SK-N-SH (cell line): ENCODE measurements at regions not wholly inside any gene's neighbourhood (a gene's known extent, or its start where the extent isn't known, plus 50 kb on each side); places are given as distances from the start of the nearest gene placed in this dataset.

ENCODE experiments used
- CTCF ChIP-seq: fragments of 200-600 bp; sonication (generic); IDR thresholded peaks from 2 replicates; pipeline ENCODE4 v1.6.1; 2017; ENCODE audit warnings: antibody characterized with exemption, mild to moderate bottlenecking, moderate library complexity
- MEF2A ChIP-seq: IDR thresholded peaks from 2 replicates; pipeline ENCODE4 v1.4.0; 2012; ENCODE audit warnings: low read depth, borderline replicate concordance
- RAD21 ChIP-seq: IDR thresholded peaks from 2 replicates; pipeline ENCODE4 v1.6.1; 2012; ENCODE audit warnings: mild to moderate bottlenecking, low read length
- RFX5 ChIP-seq: IDR thresholded peaks from 2 replicates; pipeline ENCODE4 v1.6.1; 2012; ENCODE audit warnings: mild to moderate bottlenecking, improper control_type of control experiment, low read length
- SMC3 ChIP-seq: IDR thresholded peaks from 2 replicates; pipeline ENCODE4 v1.6.1; 2012; ENCODE audit warnings: low read depth, low read length, improper control_type of control experiment
- TAF1 ChIP-seq: IDR thresholded peaks from 2 replicates; pipeline ENCODE4 v1.6.1; 2012; ENCODE audit warnings: low read depth, mild to moderate bottlenecking, low read length, moderate library complexity, borderline replicate concordance
- TF ChIP-seq, protein P1 (sequence below): IDR thresholded peaks from 2 replicates; pipeline ENCODE4 v1.4.0; 2012; ENCODE audit warnings: low read depth

GRCh38 chr1:191564275-191564674, 594.0 kb upstream of the RGS18 start:
- TF ChIP-seq CTCF (no peak), TAF1 (no peak), RFX5 (no peak), RAD21 (no peak), SMC3 (no peak), MEF2A (no peak)
- TF ChIP-seq, protein P1, sequence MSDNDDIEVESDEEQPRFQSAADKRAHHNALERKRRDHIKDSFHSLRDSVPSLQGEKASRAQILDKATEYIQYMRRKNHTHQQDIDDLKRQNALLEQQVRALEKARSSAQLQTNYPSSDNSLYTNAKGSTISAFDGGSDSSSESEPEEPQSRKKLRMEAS, result no peak
